Activated naive CD4-positive, alpha-beta T cell treated with anti-CD3 and anti-CD28 coated beads for 36 hours (primary cell): ENCODE measurements at regions not wholly inside any gene's neighbourhood (a gene's known extent, or its start where the extent isn't known, plus 50 kb on each side); places are given as distances from the start of the nearest gene placed in this dataset.

Source experiments
- CTCF ChIA-PET: fragments of 350-600 bp; sonication (Branson Sonifier 250); formaldehyde crosslinking; loops from one replicate; lab custom pipeline; 2021; ENCODE audit warnings: antibody characterized with exemption; lab: Charles Lee
- DNase-seq: peaks from one replicate; pipeline ENCODE4 v3.0.0-alpha.2; 2020
- H3K27ac Mint-ChIP-seq: one replicate; pipeline ENCODE4 v1.8.0; 2021; ENCODE audit warnings: mild to moderate bottlenecking, mixed read lengths
- H3K27me3 Mint-ChIP-seq: one replicate; pipeline ENCODE4 v1.8.0; 2021; ENCODE audit warnings: low read depth, mixed read lengths
- H3K36me3 Mint-ChIP-seq: one replicate; pipeline ENCODE4 v1.8.0; 2021; ENCODE audit warnings: low read depth, mixed read lengths
- H3K4me1 Mint-ChIP-seq: one replicate; pipeline ENCODE4 v1.8.0; 2021; ENCODE audit warnings: low read depth, mixed read lengths
- H3K4me3 Mint-ChIP-seq: one replicate; pipeline ENCODE4 v1.8.0; 2021; ENCODE audit warnings: mild to moderate bottlenecking, moderate library complexity, mixed read lengths
- H3K9me3 Mint-ChIP-seq: one replicate; pipeline ENCODE4 v1.8.0; 2021; ENCODE audit warnings: mixed read lengths
- intact Hi-C: fragments of 100-400 bp; cut with micrococcal nuclease; formaldehyde crosslinking; loops from one replicate; pipeline ENCODE4 v1.15.1; 2023

DNA sequence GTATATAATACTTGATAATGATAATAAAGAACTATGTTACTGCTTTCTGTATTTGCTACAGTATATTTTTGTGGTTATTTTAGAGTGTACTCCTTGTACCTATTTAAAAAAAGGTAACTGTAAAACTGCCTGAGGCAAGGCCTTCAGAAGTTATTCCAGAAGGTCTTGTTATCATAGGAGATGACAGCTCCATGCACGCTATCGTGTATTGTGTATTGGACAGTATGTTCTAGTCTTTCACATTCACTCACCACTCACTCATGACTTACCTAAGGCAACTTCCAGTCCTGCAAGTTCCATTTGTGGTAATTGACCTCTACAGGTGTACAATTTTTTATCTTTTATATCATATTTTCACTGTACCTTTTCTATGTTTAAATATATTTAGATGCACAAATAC lies 100.7 kb downstream of the ARL4A start:
- no peak overlapping the region for H3K4me3 Mint-ChIP-seq
- H3K9me3 Mint-ChIP-seq = no peaks in the 10 kb centered on the region
- CTCF ChIA-PET = no interaction called here
- intact Hi-C loops = no loop called here
- H3K36me3 Mint-ChIP-seq = no peaks in the 10 kb centered on the region
- no peaks in the 10 kb centered on the region for H3K27me3 Mint-ChIP-seq
- no peak overlapping the region for H3K27ac Mint-ChIP-seq
- no peaks in the 10 kb centered on the region for H3K4me1 Mint-ChIP-seq
- no peak for DNase-seq

DNA sequence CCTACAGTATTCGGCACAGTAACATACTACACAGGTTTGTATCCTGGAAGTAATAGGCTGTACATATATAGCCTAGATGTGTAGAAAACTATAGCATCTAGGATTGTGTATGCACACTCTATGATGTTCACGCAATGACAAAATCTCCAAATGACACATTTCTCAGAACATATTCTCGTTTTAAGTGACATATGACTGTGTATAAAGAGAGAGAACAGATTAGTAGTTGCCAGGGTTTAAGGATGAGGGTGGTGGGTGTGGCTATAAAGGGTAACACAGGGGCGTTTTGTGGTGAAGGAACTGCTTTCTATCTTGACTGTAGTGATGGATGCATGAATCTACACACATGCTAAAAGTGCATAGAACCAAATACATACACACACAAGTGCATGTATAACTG lies 101.2 kb downstream of the ARL4A start:
- Mint-ChIP-seq H3K27me3 (no peaks in the 10 kb centered on the region), H3K4me1 (no peaks in the 10 kb centered on the region), H3K36me3 (no peaks in the 10 kb centered on the region), H3K27ac (no peak overlapping the region), H3K9me3 (no peaks in the 10 kb centered on the region), H3K4me3 (no peak overlapping the region)
- no peak for DNase-seq
- intact Hi-C loops = no loop called here
- CTCF ChIA-PET = no interaction called here

DNA sequence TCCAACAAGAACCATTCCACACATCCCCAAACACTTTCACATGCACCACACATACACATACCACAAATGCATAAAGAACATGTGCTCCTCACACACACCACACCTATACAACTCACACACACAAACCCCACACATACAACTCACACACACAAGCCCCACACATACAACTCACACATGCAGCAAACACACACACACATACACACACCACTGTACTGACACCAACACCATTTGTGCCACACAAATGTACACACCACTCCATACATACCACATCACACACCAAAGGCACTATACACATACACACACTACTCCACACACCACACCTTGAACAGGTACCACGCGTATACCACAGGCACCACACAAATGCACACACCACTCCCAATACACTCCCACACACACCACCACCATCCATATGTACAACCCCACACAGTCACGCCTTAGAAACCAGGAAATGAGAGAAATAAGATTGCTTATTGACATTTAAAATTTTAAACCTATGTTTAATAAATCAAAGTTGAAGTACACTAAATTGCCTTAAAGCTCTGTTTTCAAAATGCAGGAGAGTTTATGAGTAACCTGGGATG lies 107.4 kb downstream of the ARL4A start:
- H3K4me1 Mint-ChIP-seq = no peaks in the 10 kb centered on the region
- H3K9me3 Mint-ChIP-seq = no peaks in the 10 kb centered on the region
- no peak overlapping the region for H3K27ac Mint-ChIP-seq
- CTCF ChIA-PET = no interaction called here
- intact Hi-C loops = no loop called here
- no peak overlapping the region for H3K4me3 Mint-ChIP-seq
- no peaks in the 10 kb centered on the region for H3K36me3 Mint-ChIP-seq
- peaks cover 5% of the 10 kb centered on the region for H3K27me3 Mint-ChIP-seq
- DNase-seq = no peak

DNA sequence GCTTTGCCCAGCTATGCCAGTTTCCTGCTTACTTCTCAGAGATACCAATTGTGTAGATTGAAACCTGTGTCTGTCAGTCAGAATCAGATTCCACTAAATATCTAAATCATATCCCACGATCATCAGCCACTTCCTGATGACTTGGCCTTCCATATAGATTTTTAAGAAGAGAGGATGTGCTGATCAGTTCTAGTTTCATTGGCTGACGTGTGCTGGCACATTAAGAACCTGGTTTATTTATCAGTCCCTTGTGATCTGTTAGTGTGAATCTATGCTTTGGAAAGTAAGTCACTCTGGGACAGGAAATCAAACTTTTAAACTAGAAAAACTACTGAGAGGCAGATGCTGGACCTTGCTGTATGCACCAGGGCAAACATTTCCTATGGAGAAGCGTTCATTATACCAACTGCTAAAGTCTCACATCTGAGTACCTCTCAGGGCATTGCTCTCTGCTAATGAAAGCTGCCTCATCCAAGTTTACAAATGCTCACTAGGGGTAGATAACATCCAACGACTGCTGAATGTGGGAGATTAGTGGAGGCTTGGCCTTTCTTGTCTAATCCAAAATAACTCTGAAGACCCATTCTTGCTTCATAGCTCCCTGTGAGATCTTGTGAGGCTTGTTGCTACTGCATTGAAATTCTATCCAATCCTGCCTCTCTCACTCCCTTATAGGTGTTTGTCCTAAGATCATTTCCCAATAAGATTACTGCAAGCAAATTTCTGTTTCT lies 109.1 kb downstream of the ARL4A start:
- no peak for DNase-seq
- Mint-ChIP-seq H3K4me3 (no peak overlapping the region), H3K27ac (no peak overlapping the region), H3K4me1 (no peaks in the 10 kb centered on the region), H3K9me3 (no peaks in the 10 kb centered on the region), H3K36me3 (no peaks in the 10 kb centered on the region), H3K27me3 (peaks cover 5% of the 10 kb centered on the region)
- CTCF ChIA-PET = no interaction called here
- intact Hi-C loops = no loop called here

DNA sequence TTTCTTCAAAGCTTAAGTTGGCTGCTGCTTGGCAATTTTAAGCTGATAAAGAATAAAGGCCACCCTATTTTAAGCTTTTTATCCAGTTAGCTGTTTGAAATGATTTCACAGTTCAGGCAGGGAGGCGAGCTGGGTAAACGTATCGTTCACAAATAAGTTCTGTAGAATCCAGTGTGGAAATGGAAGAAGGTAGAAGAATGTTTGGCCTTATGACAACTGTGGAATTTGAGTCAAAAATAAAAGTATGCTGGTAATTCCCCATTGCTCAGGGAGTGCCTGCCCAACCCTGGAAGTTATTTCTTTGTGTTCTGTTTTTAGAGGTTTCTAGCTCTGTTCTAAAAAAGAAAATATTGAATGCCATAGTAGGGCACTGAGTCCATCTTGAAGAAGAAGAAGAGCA lies 113.1 kb downstream of the ARL4A start:
- CTCF ChIA-PET = interaction anchor here (0.7 kb wide), 1 partner anchor 262 kb away, joined by 3 read pairs; no protein-coding TSS in a partner anchor
- intact Hi-C loops = no loop called here
- no peak overlapping the region for H3K27ac Mint-ChIP-seq
- no peaks in the 10 kb centered on the region for H3K9me3 Mint-ChIP-seq
- peaks cover 5% of the 10 kb centered on the region for H3K27me3 Mint-ChIP-seq
- H3K36me3 Mint-ChIP-seq = no peaks in the 10 kb centered on the region
- DNase-seq = no peak
- no peaks in the 10 kb centered on the region for H3K4me1 Mint-ChIP-seq
- H3K4me3 Mint-ChIP-seq = no peak overlapping the region

DNA sequence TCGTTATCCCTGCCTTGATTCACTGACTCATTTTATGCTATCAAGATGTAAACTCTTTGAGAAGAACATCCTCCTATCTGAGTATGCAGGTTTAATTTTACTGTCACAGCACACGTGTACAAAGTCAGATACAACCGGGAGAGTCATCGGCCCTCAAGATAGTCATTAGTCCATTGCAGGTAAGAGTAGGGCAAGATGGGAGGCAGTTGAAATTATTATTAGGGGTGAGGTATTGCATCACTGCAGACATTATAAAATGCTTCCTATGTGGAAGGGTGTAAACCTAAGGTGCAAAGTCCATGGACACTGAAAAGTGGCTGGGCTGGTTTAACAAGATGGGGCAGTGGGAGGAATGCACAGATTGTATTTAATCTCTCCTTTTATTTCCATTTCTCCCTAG lies 113.7 kb downstream of the ARL4A start:
- no peak overlapping the region for H3K27ac Mint-ChIP-seq
- no peaks in the 10 kb centered on the region for H3K4me1 Mint-ChIP-seq
- CTCF ChIA-PET = no interaction called here
- no peaks in the 10 kb centered on the region for H3K36me3 Mint-ChIP-seq
- no peaks in the 10 kb centered on the region for H3K9me3 Mint-ChIP-seq
- no peak overlapping the region for H3K4me3 Mint-ChIP-seq
- DNase-seq = no peak
- peaks cover 5% of the 10 kb centered on the region for H3K27me3 Mint-ChIP-seq
- intact Hi-C loops = no loop called here

DNA sequence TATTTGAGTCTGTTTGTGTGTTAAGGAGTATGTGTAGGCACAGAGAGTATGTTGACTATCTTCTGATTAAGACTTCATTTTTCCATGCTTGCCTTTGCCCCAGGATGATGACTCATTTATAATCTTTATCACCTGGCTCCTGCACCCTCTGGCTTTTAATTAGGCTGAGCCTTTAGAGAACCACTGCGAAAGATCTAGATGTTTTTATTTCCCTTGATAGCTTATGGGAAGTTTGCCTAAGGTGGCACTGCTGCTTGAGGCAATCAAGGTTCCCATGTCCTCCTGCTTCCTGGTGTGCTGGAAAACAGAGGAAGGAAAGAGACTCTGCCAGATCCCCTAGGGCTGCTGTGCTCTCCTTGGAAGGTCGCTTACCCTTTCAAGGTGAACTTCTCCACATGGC lies 114.6 kb downstream of the ARL4A start:
- Mint-ChIP-seq H3K4me3 (no peak overlapping the region), H3K27ac (no peak overlapping the region), H3K4me1 (no peaks in the 10 kb centered on the region), H3K36me3 (no peaks in the 10 kb centered on the region), H3K27me3 (peaks cover 5% of the 10 kb centered on the region), H3K9me3 (no peaks in the 10 kb centered on the region)
- intact Hi-C loops = no loop called here
- CTCF ChIA-PET = no interaction called here
- no peak for DNase-seq

DNA sequence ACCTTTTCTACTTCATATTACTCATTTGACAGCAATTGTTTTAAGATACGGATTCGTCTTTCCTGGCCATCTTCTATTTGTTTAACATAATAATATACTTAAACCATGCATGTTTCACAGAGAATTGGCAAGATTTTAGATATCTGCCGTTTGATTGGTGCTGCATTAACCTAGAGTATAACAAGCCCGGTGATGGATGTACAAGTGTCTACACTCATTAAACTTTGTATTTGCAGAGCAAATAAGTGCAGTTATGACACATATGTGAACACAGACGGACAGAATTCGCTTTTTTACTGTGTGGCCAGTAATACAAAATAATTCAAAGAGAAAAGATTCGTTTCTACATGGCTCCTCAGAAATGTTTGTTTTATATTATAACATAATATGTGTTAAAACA lies 116.1 kb downstream of the ARL4A start:
- Mint-ChIP-seq H3K27me3 (peaks cover 5% of the 10 kb centered on the region), H3K27ac (no peak overlapping the region), H3K9me3 (no peaks in the 10 kb centered on the region), H3K4me1 (no peaks in the 10 kb centered on the region), H3K4me3 (no peak overlapping the region), H3K36me3 (no peaks in the 10 kb centered on the region)
- intact Hi-C loops = no loop called here
- CTCF ChIA-PET = no interaction called here
- no peak for DNase-seq

DNA sequence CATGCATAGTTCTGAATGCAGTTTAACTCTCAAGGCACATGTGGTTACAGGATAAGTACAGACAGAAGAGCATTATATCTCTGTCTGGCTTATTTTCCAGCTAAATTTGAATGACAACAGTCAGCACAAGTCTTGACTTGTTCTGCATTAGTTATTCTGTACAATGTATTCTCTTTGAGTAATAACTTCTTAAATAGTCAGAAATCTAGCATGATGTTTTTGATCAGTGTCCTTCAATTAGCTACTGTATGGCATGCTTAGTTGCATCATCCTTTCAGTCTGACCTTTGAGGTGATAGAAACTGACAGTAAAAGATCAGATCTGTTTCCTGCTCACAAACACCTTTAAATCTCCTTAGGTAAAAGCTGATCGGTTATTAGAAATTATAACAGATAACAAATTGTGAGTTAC lies 118.1 kb downstream of the ARL4A start:
- no peak for DNase-seq
- intact Hi-C loops = no loop called here
- H3K4me1 Mint-ChIP-seq = no peaks in the 10 kb centered on the region
- no peaks in the 10 kb centered on the region for H3K9me3 Mint-ChIP-seq
- CTCF ChIA-PET = no interaction called here
- H3K27ac Mint-ChIP-seq = no peak overlapping the region
- no peak overlapping the region for H3K4me3 Mint-ChIP-seq
- H3K36me3 Mint-ChIP-seq = no peaks in the 10 kb centered on the region
- H3K27me3 Mint-ChIP-seq = no peaks in the 10 kb centered on the region

- Mint-ChIP-seq H3K4me1 (no peaks in the 10 kb centered on the region), H3K9me3 (no peaks in the 10 kb centered on the region), H3K36me3 (no peaks in the 10 kb centered on the region), H3K27ac (no peak overlapping the region), H3K27me3 (no peaks in the 10 kb centered on the region), H3K4me3 (no peak overlapping the region)
- intact Hi-C loops = no loop called here
- no peak for DNase-seq
- CTCF ChIA-PET = no interaction called here
These were observed 118.5 kb downstream of the ARL4A start for GRCh38 chr7:12805957-12806356.

DNA sequence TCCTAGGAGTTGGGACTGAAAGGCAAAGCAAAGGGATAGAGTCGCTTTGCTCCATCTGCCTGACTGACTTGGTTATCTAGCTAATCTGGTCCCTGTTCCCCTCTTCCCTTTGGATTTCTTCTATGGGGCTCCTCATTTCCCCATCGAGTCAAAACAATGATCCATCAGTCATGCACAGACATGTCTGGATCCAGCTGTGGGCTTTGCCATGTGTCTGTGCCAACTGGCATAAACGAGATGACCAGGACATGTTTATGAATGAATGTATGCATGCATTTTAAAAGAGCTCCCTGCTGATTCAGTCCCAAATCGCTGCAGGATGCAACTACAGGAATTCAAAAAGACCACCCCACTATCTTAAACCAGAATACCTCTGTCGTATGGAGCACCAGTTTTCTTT lies 122.0 kb downstream of the ARL4A start:
- intact Hi-C loops = no loop called here
- Mint-ChIP-seq H3K27ac (no peak overlapping the region), H3K4me1 (no peaks in the 10 kb centered on the region), H3K9me3 (no peaks in the 10 kb centered on the region), H3K4me3 (no peak overlapping the region), H3K27me3 (peaks cover 3% of the 10 kb centered on the region), H3K36me3 (no peaks in the 10 kb centered on the region)
- DNase-seq = no peak
- CTCF ChIA-PET = no interaction called here

DNA sequence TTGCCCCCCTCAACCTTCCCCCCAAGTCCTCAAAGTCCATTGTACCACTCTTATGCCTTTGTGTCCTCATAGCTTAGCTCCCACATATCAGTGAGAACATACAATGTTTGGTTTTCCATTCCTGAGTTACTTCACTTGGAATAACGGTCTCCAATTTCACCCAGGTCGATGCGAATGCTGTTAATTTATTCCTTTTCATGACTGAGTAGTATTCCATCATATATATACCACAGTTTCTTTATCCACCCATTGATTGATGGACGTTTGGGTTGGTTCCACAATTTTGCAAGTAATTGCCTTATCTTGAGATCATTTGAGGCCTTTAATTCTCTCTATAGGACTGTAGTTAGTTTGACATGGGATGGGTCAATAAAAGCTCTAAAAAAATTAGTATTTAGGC lies 124.7 kb downstream of the ARL4A start:
- no peak overlapping the region for H3K4me3 Mint-ChIP-seq
- CTCF ChIA-PET = no interaction called here
- no peaks in the 10 kb centered on the region for H3K9me3 Mint-ChIP-seq
- H3K27me3 Mint-ChIP-seq = peaks cover 4% of the 10 kb centered on the region
- no peak overlapping the region for H3K27ac Mint-ChIP-seq
- intact Hi-C loops = no loop called here
- no peak for DNase-seq
- H3K4me1 Mint-ChIP-seq = no peaks in the 10 kb centered on the region
- no peaks in the 10 kb centered on the region for H3K36me3 Mint-ChIP-seq

DNA sequence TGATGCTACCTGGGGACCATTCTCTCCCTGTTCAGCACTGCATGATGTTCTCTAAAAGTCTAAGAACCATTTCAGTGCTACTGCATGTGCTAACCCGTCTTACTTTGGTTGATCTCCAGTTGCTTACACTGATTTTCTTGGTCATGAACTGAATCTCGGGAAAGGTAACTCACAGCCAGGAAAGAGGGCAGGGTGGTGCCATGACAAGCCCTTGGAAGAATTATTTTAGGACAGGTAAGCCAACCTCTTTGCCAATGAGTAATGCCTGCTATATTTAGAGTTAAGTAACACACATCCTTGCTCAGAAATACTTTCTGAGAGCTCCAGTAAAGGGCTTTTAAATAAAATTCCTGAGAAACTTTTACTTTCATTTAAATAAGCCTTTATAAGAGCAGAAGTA lies 126.7 kb downstream of the ARL4A start:
- no peaks in the 10 kb centered on the region for H3K36me3 Mint-ChIP-seq
- H3K27me3 Mint-ChIP-seq = peaks cover 10% of the 10 kb centered on the region
- no peak overlapping the region for H3K4me3 Mint-ChIP-seq
- intact Hi-C loops = no loop called here
- no peak overlapping the region for H3K27ac Mint-ChIP-seq
- DNase-seq = no peak
- H3K9me3 Mint-ChIP-seq = no peaks in the 10 kb centered on the region
- CTCF ChIA-PET = no interaction called here
- no peaks in the 10 kb centered on the region for H3K4me1 Mint-ChIP-seq
